ENCODE measurements at regions not wholly inside any gene's neighbourhood (a gene's known extent, or its start where the extent isn't known, plus 50 kb on each side); places are given as distances from the start of the nearest gene placed in this dataset.
"Not testable (repeated sequence)": the region's sequence is repeated elsewhere in the genome, so short reads cannot be mapped to it uniquely, and the experiment has no call there.

DNA sequence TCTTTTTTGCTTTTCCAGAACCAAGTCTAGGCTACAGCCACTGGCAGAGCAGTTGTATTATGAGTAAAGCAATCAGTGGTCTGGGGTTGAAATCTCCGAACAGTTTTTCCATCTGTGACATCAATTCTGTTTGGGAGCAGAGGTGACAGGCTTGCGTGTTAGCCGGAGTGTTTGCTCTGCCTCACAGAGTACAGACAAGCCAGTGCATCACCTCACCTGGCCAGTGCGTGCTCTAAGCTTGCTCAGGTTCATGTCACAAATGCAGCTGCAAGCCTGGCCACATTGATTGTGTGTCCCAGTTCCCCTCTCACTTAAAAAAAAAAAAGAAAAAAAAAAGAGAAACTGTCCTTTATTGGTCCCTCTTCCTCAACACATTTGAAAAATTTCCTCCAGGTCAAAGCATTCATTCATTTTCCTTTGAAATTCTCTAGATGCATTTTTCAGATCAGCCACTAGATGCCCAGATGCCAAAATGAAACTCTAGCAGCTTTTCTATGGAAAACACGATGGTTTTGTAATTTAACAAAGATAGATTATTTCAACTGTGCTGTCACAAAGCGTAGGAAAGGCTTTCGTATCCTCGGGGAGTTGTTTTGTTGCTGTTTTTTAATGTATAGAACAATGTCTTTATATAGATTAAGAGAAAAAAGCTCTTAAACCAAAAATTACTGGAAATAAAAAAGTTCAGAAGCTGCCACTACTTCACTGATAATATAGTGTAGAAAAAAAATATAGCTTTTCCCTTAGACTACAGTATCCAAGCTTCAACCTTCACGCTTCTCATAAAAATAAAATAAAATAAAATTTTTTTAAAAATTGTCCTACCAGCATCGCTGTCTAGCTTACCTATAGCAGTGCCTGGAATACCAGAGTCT lies 585.5 kb downstream of the TLE1 start:
- FAIRE-seq, result no peak

DNA sequence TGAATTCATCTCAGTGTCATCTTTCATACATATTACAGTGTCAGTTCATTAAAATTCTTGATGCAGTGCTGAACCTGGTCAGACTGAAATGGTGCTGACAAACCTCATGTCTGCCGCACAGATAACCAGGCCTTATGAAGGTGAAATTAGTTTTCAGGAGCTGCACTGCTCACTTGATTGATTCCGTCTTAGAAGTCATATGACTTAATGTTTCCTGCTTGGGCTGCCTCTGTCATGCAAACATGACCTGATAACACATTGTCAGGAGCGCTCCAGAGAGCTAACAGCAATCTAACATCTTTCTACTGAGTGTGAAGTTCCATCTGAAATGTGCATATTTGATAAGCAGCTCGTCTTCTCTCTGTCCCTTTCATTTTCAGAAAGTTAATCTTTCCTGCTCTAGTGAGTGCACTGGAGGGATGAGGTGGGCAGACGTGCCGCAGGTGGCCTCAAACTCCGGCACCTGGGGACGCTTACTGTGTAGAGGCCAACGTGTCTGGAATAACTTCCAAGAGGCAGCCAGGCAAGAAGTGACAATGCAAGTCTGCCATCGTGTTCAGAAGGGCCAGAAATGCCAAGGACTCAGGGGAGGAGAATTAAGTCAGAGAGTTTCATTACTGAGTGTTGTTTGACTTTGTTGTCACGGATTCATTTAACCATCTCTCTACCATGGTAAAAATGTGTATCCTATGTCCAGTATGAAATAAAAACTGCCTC lies 592.1 kb downstream of the TLE1 start:
- no peak for FAIRE-seq

DNA sequence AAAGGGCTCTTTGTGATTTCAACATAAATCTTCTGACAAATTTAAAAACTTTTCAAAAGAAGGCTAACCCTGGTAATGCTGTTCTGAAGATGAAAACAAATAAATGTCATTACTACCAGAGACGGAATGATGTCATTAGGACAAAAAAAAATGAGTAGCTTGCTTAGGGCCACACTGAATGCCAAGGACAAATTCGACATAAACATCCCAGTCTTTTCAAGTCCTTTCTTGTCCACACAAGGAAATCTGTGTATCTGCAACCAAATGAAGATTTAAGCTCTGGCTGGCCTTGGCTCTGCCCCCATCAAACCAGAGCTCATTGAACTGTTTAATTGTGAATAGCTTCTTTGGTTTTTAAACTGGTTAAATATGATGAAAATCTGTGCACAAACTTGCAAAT lies 592.7 kb downstream of the TLE1 start:
- FAIRE-seq, result no peak

DNA sequence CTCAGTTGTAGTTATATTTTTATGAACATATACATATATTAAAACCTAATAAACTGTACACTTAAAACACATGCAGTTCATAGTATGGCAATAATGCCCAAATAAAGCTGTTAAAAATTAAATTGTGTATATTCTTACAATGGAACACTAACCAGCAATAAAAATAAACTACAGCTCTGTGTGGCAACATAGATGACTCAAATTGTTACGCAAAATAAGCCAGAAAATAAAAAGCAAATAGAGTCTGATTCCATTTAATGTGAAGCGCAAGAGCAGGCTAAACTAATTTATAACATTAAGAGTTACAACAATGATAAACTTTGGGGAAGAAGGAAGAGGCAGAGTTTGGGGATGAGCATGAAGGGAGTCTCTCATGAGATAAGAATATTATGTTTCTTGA lies 597.3 kb downstream of the TLE1 start:
- FAIRE-seq, result no peak

DNA sequence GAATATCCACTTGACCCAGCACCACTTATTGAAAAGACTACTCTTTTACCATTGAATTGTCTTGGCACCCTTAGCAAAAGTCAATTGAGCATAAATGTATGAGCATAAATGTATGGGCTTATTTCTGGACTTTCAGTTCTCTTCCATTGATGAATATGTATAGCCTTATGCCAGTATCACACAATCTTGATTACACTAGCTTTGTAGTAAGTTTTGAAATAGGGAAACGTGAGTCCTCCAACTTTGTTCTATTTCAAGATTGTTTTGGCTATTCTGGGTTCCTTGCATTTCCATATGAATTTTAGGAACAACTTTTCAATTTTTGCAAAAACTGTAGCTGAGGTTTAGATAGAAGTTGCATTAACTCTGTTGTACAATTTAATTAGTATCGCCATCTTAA lies 601.0 kb downstream of the TLE1 start:
- FAIRE-seq, result no peak

DNA sequence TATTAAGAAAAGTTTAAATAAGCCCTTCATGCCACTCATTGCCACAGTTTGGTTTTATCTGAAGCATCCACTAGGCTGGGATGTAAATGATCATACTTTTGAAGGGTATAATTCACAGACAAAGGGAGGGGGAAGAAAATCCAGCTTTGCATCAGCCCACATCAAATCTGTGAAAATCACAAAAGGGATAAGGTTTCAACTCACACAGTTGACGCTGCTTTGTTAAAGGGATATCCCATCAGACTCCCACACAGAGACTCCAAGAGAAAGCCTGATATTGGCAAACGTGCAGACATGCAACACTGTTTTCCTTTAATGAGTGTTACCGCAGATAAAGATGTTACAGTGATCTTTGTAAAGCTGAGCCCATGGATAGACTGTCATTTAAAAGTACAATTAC lies 602.9 kb downstream of the TLE1 start:
- FAIRE-seq, result no peak

DNA sequence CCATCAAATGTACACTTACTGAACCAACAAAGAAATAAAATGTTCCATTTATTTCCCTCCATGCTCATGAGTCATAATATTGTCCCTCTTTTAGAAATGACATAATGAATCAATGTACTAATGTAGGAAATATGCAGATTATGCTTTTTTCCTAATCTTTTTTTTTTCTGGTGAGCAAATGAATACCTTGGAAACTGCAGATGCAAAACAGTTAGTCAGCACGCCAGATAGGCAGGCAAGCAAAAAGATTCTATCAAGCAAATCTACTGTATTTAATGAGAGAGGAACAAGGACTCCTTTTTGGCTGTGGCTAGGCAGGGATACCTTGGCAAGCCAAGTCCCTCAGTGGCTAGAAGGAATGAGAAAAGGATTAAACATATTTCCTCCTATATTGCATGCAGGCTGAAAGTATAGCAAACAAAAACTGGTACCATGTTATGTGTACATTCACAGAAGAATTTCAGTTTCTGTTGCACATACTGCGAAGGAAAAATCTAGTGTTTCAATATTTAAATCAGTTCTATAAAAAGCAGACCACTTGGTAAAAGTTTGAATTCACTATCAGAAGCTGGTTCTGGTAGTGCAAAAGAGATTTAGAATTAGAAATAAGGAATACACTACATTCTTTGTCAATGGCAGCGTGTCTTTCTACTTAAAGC lies 605.4 kb downstream of the TLE1 start:
- no peak for FAIRE-seq

DNA sequence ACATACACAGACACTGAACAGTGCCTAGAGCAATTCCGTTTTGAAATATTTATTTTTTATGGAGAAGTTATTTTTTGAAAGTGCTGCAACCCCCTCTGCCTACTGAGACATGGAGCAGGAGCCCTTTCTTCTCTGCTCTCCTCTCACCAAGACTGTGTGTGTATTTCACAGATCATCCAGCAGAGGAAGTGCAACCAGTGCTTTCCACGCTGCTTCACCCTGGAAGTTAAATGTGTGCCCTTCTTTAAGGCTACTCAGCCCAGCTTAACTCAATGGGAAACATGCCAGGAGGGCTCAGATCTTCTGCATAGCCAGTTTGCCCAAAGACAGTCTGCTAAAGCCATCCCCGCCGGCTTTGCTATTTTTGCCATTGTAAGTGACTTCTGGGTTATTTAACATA lies 606.3 kb downstream of the TLE1 start:
- FAIRE-seq, result no peak

DNA sequence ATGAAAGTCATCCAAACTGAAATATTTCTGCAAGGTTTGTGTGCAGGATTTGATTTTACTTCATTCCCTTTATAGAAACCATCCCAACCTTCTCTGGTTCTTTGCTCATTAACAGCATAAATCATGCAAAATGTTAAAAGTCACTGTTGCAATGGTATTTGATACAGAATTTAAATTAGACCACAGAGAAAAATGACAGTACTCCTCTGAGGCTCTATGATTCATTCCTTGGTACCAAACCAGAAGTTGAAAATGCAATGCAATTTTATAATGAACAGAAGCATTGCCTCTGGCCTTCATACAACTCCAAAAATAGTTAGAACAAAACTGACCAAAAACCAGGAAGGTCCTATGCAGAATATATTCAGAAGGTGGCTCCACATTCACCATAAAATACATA lies 607.1 kb downstream of the TLE1 start:
- no peak for FAIRE-seq

DNA sequence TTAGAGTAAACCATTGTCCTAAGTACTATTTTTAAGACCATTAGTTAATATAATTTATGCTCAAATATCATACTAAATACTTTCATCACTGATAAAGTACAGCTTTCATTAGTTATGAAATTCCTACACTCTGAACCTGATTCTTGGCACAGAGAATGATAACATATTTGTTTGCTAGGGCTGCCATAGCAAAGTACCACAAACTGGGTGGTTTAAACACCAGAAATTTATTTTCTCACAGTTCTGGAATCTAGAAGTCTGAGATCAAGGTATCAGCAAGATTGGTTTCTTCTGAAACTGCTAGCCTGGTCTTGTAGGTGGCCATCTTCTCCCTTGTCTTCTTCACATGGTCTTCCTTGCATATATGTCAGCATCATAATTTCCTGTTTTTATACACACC lies 608.4 kb downstream of the TLE1 start:
- no peak for FAIRE-seq

DNA sequence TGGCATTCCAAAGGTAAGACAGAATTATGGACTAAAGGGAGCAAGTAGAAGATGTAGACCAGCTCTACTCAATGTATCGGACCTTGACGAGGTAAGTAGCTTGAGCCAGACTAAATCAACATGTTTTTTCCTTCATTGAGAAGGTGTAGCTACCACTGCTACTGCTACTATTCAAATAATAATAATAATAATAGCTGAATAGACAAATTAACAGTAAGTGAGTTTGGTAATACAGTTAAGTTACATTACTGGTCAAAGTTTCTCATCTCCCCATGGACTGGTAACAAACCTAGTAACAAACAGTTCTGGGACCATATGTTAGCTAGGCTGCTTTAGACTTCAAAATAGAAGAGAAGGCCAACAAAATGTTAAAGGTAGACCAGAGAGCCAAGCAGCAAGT lies 609.2 kb downstream of the TLE1 start:
- FAIRE-seq, result no peak

DNA sequence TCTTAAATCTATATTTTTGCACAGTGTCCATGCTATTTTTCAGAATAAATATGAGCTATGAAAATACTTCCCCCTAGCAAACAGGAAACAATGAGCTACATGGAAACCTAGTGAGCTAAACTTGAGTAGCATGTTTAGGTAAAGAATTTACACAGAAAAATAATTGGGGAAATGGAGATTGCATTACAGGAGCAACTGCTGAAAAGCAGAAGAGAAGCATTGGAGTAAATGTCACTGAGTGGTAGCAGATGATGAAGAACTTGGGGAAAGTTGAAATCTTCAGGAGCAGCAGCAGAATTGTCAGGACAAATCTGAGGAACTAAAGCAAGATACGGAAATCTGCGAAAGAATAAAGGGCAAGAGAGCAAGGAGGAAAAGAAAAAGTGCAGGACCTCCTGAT lies 610.3 kb downstream of the TLE1 start:
- FAIRE-seq, result no peak

DNA sequence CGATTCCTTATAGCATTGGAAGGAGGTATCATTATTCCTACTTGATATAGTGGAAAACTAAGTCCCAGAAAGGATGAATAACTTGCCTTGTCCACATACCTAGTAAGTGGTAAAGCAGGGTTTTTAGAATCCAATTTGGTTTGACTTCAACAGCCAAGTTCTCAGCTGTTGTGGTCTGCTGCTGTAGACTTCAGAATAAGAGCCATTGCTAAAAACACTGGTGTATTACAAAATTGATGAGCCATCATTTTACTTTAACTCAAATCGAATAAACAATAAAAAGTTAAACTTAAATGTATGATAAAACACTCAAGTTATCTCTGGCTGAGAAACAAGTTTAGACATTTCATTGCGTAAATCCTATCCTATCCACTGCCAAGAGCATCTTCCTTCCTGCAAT lies 610.8 kb downstream of the TLE1 start:
- no peak for FAIRE-seq

DNA sequence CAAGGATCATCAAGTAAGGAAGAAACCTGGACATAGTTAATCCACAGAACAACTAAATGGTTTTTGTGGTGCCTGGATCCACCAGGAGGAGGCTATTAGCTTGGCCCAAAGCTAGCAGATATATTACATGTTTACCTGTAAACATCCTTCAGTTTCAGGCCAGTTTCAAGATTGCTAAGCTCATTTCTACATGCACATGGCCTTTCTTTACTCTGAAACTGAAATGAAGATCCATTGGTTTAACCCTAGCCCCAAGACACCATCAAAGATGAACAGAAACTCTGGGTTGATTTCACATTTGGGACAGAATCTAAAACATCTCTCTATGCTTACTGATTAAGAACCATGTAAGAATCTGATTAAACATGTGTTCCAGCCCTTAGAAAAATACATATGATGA lies 611.8 kb downstream of the TLE1 start:
- no peak for FAIRE-seq

DNA sequence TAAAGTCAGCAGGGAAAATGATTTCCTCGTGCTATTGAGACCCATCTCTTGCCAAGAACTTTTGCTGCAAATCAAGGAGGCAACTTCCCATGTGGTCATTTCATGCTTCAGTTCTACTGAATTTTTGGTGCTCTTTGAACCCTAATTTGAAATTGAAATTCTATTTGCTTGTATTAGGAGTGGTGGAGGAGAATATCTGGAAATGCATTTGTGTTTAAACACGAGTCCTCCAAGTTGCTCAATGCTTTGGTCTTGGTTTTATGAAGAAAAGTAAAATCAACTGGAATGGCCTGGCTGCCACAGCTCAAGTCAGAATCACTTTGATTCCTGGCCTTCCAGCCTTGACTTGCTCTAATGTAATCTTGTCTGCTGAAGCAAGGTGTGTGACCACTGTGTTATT lies 613.2 kb downstream of the TLE1 start:
- no peak for FAIRE-seq

DNA sequence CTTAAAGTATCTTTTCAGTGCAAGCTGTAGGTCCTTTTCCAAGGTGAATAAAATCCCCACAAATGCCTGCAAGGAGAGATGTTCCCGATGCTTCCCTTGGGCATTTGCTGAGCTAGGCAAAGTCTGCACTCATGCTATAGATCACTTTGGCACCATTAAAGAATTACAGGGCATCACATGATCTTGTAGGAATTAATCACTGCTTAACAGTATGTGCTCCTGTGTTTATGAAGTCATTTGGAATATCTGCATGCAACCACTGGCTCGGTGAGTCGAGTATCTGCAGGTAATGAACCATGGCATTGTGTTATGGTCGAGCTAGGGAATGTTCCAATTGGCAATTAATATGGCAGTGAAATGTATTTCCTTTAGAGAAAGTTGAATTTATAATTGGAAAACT lies 615.1 kb downstream of the TLE1 start:
- no peak for FAIRE-seq

DNA sequence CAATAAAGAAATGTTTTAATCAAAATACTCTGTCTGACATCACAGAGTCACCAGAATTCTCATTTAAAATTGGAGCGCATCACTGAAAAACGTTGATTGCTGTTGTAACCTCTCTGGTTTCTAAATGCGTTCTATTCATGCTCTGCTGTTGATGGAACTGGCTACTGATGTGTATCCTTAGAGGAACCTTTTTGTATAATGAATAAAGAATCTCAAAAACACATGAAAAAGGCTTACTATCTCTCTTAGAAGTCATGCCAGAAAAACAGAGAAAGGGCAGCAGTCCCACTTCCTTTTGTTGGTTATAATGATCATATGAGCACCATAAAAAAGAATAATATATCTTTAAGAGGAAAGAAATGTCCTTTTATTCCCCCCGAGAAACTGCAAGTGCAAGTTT lies 615.5 kb downstream of the TLE1 start:
- FAIRE-seq, result no peak

DNA sequence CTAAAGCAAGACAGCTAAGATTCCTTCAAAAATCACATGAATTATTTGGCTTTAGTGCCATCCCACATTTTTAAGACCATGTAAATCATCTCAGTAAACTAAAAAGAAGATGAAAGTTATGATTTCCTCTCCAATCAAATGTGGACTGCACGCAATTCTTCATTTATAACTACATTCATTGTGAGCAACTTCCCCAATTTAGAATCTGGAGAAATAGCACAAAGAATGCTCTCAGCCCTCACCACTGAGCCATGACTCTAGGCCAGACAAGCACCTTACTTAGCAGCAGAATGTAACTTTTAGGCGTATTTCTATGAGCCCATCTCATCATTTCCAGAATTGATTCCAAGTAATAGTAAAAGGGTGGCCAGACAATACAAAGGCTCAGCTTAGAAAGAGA lies 616.6 kb downstream of the TLE1 start:
- FAIRE-seq, result no peak

DNA sequence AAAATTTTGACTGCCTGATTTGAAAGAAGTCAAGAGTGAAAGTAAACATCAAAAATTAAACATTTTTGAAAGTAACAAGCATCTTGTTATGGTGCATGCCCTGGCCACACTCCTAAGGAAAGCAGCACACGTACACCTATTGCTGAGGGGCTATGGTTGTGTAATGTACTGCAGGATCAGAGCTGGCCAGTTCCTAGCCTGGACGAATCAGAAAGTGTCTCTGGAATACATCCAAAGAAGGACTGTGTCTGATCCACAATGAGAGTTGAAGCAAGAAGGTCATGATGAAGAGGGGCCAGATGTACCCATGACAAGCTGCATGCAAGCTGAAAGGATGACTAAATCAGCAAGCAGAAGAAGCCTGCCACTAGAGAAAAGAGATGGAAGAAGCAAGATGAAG lies 618.2 kb downstream of the TLE1 start:
- no peak for FAIRE-seq

DNA sequence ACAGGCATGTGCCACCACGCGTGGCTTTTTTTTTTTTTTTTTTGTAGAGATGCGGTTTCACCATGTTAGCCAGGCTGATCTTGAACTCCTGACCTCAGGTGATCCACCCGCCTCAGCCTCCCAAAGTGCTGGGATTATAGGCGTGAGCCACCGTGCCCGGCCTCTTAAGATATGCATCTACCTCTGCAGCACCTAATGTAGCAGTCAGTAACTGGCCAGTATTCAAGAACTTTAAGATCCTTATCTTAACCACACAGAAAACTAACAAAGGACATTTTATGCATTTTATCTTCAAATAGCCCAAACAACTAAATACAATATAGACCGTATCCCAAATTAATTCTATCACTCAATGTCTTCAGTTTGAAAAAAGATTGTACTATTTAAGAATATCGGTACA lies 618.7 kb downstream of the TLE1 start:
- FAIRE-seq, result no peak

DNA sequence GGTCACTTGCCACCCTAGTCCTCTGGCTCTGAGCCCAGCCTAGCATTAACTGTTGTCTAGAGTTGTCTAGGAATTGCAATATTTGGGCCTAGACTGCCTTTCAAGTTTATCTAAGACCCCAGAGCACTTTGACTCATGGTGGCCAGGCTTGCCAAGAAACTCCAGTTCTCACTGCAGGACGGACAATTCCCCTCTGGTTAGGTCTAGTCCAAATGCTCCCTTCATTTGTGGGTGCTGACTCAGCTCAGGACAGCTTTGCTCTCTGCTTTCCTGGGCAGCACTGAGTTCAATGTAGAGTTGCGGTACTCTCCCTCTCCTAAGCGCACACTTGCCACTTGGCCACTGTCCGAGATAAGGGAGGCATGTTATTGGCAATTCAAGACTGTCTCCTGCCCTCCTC lies 619.4 kb downstream of the TLE1 start:
- FAIRE-seq, result no peak

DNA sequence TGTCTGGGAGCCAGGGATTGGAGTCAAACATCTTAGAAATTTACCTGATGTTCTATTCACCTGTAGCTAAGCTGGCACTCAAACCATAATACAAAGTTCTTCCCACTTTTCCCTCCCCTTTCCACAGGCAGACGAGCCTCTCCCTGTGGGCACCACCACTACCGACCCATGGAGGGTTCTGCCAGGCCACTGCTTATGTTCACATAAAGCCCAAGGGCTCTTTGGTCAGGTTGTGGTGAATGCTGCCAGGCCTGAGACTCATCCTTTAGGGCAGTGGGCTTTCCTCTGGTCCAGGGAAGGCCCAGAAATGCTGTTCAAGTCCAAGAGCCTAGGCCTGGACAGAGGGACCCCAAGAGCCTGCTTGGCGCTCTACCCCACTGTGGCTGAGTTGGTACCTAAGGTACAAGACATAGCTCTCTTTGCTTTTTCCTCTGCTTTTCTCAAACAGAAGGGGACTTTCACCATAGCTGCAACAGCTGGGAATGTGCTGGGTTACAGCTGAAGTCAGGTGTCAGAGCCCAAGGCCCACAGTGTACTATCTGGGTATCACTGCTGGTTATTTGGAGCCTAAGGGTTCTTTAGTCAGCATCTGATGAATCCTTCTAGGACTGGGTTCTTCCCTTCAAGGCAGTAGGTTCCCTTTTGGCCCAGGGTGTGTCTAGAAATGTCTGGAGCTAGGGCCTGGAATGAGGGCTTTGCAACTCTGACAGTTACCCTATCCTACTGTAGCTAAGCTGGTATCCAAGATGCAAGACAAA lies 620.1 kb downstream of the TLE1 start:
- FAIRE-seq, result no peak

DNA sequence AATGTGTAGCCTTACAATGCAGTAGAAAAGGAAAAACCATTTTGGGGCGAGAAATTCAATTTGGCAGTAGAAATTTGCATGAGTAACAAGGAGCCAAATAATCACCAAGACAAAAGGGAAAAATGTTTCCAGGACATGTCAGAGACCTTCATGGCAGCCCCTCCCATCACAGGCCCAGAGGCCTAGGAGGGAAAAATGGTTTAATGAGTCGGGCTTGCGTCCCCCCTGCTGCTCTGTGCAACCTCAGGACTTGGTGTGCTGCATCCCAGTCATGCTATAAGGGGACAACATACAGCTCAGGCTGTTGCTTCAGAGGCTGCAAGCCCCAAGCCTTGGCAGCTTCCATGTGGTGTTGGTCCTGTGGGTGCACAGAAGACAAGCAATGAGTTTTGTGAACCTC lies 626.4 kb downstream of the TLE1 start:
- FAIRE-seq, result not testable (repeated sequence)
